ENCODE measurements at regions not wholly inside any gene's neighbourhood (a gene's known extent, or its start where the extent isn't known, plus 50 kb on each side); places are given as distances from the start of the nearest gene placed in this dataset.

DNA sequence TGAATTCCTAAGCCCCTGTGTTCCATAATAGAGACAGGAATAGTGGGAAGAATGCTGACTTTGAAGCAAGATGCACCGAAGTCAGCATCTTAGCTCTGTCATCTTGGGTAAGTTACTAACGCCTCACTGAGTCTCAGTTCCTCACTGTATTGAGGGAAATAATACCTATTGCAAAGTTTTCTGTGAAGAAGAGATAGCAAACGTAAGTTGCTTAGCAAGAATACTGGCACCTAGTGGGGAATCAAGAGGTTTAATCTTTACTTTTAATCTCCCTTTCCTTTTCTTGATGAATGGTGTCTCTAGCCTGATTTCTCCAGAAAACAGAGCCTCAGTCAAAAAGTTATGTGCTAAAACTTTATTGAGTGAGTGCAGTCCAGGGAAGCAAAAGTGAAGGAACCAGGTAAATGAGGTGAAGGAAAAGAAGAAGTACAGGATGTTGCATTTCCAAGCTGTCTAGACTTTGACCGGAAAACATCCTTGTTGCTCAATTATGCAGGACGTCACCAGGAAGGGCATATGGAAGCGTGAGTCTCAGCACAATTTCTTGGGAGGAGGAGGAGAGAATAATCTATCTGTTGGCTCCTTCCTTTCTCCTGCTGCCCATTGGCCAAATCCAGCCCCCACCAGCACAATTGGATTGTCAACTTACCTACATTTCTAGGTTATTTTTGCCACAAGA lies 210.0 kb downstream of the B3GLCT start:
- Histone ChIP-seq H3K9me3 (ENCODE audit: control insufficient read depth, low read length) (no peaks in the 10 kb centered on the region), H3K36me3 (ENCODE audit: control insufficient read depth, insufficient read depth, low read length) (no peaks in the 10 kb centered on the region), H3K27me3 (ENCODE audit: control insufficient read depth, insufficient read depth, low read length, poor library complexity, severe bottlenecking) (no peaks in the 10 kb centered on the region), H3K4me3 (ENCODE audit: low read length) (no peak overlapping the region), H3K27ac (ENCODE audit: low read depth, low read length) (no peak overlapping the region), H3K9ac (ENCODE audit: extremely low read depth, low read length, poor library complexity, severe bottlenecking) (no peak overlapping the region), H3K4me1 (ENCODE audit: control insufficient read depth, insufficient read depth, low read length) (no peaks in the 10 kb centered on the region)
- Mint-ChIP-seq H3K4me1 (no peaks in the 10 kb centered on the region), H3K27ac (no peak overlapping the region), H3K9me3 (no peaks in the 10 kb centered on the region), H3K36me3 (ENCODE audit: low read depth) (no peaks in the 10 kb centered on the region), H3K4me3 (no peak overlapping the region), H3K27me3 (ENCODE audit: insufficient read depth) (no peaks in the 10 kb centered on the region)
- no peak for DNase-seq
- 83 to 90% methylated on average over 4 to 6 of the region's 6 CpGs for WGBS, 2 experiments (ENCODE audit: insufficient coverage in 1 of 2, insufficient read length in 1 of 2)
- TF ChIP-seq, protein P1, sequence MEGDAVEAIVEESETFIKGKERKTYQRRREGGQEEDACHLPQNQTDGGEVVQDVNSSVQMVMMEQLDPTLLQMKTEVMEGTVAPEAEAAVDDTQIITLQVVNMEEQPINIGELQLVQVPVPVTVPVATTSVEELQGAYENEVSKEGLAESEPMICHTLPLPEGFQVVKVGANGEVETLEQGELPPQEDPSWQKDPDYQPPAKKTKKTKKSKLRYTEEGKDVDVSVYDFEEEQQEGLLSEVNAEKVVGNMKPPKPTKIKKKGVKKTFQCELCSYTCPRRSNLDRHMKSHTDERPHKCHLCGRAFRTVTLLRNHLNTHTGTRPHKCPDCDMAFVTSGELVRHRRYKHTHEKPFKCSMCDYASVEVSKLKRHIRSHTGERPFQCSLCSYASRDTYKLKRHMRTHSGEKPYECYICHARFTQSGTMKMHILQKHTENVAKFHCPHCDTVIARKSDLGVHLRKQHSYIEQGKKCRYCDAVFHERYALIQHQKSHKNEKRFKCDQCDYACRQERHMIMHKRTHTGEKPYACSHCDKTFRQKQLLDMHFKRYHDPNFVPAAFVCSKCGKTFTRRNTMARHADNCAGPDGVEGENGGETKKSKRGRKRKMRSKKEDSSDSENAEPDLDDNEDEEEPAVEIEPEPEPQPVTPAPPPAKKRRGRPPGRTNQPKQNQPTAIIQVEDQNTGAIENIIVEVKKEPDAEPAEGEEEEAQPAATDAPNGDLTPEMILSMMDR (conservative IDR thresholded peaks at IDR 0.05), result peak; percentile 65

DNA sequence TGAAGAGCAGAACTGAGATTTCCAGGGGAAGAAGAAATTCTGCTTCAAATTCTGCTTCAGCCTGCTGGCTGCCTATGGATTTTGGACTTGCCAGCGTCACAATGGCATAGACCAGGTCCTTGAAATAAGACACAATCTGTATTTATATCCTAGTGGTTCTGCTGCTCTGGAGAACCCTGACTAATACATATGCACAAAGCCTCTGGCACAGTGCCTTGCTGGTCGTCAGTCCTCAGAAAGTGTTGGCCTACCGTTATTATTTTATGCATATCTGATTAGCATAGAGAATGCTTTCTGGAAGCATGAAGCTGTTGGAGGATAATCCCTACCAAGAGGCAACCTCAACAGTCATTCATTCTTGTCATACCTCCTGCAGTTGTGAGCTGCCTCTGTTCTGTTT lies 213.7 kb downstream of the B3GLCT start:
- H3K4me3 Mint-ChIP-seq, result no peak overlapping the region
- no peaks in the 10 kb centered on the region for H3K4me1 Mint-ChIP-seq
- WGBS, 2 experiments (ENCODE audit: insufficient coverage in 1 of 2, insufficient read length in 1 of 2), result 89 to 90% methylated on average over 3 of the region's 3 CpGs
- H3K27ac ChIP-seq (ENCODE audit: low read depth, low read length), result no peak overlapping the region
- DNase-seq, result no peak
- no peaks in the 10 kb centered on the region for H3K9me3 ChIP-seq (ENCODE audit: control insufficient read depth, low read length)
- H3K4me1 ChIP-seq (ENCODE audit: control insufficient read depth, insufficient read depth, low read length), result no peaks in the 10 kb centered on the region
- no peaks in the 10 kb centered on the region for H3K27me3 ChIP-seq (ENCODE audit: control insufficient read depth, insufficient read depth, low read length, poor library complexity, severe bottlenecking)
- no peaks in the 10 kb centered on the region for H3K9me3 Mint-ChIP-seq
- no peak overlapping the region for H3K9ac ChIP-seq (ENCODE audit: extremely low read depth, low read length, poor library complexity, severe bottlenecking)
- H3K27ac Mint-ChIP-seq, result no peak overlapping the region
- H3K36me3 Mint-ChIP-seq (ENCODE audit: low read depth), result no peaks in the 10 kb centered on the region
- H3K4me3 ChIP-seq (ENCODE audit: low read length), result no peak overlapping the region
- TF ChIP-seq, protein P1 (conservative IDR thresholded peaks at IDR 0.05), result no peak
- H3K36me3 ChIP-seq (ENCODE audit: control insufficient read depth, insufficient read depth, low read length), result no peaks in the 10 kb centered on the region
- H3K27me3 Mint-ChIP-seq (ENCODE audit: insufficient read depth), result no peaks in the 10 kb centered on the region

DNA sequence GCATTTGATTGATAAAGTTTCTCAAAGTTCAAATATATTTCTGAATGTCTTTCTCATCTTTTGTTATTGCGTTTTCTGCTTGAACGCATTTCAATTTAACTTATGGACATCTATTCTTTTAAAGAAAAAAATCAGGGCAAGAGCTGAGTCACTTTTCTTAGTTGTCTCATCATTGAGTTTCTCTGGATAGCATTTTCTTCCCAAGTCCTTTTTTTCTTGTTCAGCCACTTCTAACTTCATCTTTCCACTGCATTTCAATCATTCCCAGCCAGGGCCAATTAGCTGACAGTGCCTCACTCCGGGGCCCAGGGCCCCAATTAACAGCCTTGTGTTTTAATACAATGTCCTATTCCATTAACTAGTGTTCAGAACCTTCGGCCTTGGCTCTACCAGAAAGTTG lies 216.3 kb downstream of the B3GLCT start:
- Mint-ChIP-seq H3K36me3 (ENCODE audit: low read depth) (no peaks in the 10 kb centered on the region), H3K4me3 (no peak overlapping the region), H3K27me3 (ENCODE audit: insufficient read depth) (no peaks in the 10 kb centered on the region), H3K4me1 (no peaks in the 10 kb centered on the region), H3K9me3 (no peaks in the 10 kb centered on the region), H3K27ac (no peak overlapping the region)
- peak overlapping the region; percentile 16 for H3K27ac ChIP-seq (ENCODE audit: low read depth, low read length)
- no peaks in the 10 kb centered on the region for H3K4me1 ChIP-seq (ENCODE audit: control insufficient read depth, insufficient read depth, low read length)
- no peak overlapping the region for H3K4me3 ChIP-seq (ENCODE audit: low read length)
- WGBS, 2 experiments (ENCODE audit: insufficient coverage in 1 of 2, insufficient read length in 1 of 2), result 86 to 93% methylated on average over 4 of the region's 4 CpGs
- no peaks in the 10 kb centered on the region for H3K27me3 ChIP-seq (ENCODE audit: control insufficient read depth, insufficient read depth, low read length, poor library complexity, severe bottlenecking)
- TF ChIP-seq, protein P1 (conservative IDR thresholded peaks at IDR 0.05), result no peak
- no peaks in the 10 kb centered on the region for H3K36me3 ChIP-seq (ENCODE audit: control insufficient read depth, insufficient read depth, low read length)
- no peaks in the 10 kb centered on the region for H3K9me3 ChIP-seq (ENCODE audit: control insufficient read depth, low read length)
- no peak overlapping the region for H3K9ac ChIP-seq (ENCODE audit: extremely low read depth, low read length, poor library complexity, severe bottlenecking)
- no peak for DNase-seq
